Fibroblast of mammary gland (primary cell): ENCODE measurements at regions not wholly inside any gene's neighbourhood (a gene's known extent, or its start where the extent isn't known, plus 50 kb on each side); places are given as distances from the start of the nearest gene placed in this dataset.

Experiments used
- DNase-seq: peaks from one replicate; pipeline ENCODE4 v3.0.0-alpha.2; 2010; ENCODE audit warnings: low read depth
- H3K4me3 ChIP-seq: 2 replicates; pipeline ENCODE4 v1.5.1; 2011; ENCODE audit warnings: low read depth, mild to moderate bottlenecking, low read length, moderate library complexity; ENCODE audit not compliant: control insufficient read depth
- TF ChIP-seq, protein P1 (sequence below): conservative IDR thresholded peaks from 2 replicates; pipeline ENCODE4 v1.5.1; 2011; ENCODE audit warnings: low read depth, low read length, inconsistent platforms; ENCODE audit not compliant: control insufficient read depth, insufficient read depth

DNA sequence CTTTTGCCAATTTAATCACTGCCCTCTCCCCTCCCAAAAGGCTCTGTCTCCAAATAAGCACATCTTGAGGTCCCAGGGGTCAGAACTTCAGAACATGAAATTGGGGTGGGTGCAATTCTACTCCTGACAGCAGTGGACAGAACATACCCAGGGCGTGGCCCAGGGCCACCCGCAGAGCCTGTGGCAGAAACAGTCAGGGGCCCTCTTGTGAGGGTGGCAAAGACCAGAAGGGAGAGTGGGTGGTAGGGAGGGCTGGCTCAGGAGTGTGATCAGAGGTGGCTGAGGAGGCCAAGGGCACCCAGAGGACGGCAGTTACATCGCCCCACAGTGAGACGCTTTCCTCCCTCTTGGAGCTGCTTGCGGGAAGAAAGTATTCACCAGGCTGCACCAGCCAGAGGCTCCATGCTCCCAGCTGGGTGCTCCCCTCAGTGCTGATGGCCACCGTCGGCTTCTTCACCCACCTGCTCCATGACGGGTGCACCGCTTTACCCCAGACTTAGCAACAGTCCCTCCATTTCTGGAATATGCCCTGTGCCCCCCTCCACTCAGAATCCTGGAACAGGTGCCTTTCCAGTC is 1388.0 kb downstream of the BRD1 start:
- no peak overlapping the region for H3K4me3 ChIP-seq

DNA sequence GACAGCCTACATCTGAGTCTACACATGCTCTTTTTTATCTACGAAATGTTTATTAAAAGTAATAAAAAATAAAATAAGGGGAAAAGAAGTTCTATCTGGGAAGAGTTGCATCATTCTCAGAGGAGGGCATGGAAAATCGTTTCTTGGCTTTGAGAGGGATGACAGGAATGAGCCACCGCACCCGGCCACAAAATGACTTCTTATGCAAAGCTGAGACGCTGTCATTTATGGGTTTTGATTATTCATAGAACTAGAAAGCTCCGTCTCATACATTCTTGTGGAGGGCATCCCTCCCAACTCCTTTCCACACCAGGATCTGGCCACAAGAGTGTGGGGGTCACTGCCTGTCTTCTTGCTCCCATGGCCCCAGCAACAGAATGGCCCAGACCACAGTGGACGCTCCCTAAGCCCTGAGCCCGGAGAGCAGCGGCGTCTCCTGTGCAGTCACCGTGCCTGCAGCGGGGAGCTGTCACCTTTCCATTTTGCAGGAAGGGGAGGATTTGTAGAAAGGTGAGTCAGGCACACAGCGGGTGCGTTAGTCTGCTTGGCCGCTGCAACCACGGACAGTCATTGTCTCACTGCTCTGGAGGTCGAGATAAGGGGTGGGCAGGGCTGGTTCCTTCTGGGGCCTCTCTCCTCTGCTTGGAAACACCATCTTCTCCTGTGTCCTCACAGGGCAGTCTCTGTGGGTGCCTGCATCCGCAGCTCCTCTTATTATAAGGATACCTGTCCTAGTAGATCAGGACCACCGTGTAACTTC is 1388.7 kb downstream of the BRD1 start:
- TF ChIP-seq, protein P1, sequence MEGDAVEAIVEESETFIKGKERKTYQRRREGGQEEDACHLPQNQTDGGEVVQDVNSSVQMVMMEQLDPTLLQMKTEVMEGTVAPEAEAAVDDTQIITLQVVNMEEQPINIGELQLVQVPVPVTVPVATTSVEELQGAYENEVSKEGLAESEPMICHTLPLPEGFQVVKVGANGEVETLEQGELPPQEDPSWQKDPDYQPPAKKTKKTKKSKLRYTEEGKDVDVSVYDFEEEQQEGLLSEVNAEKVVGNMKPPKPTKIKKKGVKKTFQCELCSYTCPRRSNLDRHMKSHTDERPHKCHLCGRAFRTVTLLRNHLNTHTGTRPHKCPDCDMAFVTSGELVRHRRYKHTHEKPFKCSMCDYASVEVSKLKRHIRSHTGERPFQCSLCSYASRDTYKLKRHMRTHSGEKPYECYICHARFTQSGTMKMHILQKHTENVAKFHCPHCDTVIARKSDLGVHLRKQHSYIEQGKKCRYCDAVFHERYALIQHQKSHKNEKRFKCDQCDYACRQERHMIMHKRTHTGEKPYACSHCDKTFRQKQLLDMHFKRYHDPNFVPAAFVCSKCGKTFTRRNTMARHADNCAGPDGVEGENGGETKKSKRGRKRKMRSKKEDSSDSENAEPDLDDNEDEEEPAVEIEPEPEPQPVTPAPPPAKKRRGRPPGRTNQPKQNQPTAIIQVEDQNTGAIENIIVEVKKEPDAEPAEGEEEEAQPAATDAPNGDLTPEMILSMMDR = no peak
- DNase-seq = no peak
- no peak overlapping the region for H3K4me3 ChIP-seq

More for the DNA sequence above, 1388.0 kb downstream of the BRD1 start:
- TF ChIP-seq, protein P1 = no peak
- DNase-seq = no peak

DNA sequence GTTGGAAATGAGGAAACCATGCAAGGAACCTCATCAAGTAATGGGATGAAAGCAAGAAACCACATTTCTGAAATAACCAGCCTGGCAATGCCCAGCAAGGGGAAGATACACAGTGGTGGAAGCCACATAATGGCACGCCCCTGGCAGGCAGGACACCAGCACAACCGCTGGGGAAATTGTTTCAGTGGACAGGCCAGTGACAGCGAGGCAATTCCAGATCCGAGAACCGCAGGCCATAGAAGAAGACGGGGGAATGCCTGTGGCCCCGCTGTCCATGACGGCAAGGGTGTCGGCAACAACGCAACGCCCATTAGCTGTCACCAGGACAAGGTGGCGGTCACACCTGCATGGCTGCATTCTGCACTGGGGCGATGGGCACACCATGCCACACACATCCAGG is 1389.6 kb downstream of the BRD1 start:
- no peak for DNase-seq
- TF ChIP-seq, protein P1 = no peak
- no peak overlapping the region for H3K4me3 ChIP-seq

DNA sequence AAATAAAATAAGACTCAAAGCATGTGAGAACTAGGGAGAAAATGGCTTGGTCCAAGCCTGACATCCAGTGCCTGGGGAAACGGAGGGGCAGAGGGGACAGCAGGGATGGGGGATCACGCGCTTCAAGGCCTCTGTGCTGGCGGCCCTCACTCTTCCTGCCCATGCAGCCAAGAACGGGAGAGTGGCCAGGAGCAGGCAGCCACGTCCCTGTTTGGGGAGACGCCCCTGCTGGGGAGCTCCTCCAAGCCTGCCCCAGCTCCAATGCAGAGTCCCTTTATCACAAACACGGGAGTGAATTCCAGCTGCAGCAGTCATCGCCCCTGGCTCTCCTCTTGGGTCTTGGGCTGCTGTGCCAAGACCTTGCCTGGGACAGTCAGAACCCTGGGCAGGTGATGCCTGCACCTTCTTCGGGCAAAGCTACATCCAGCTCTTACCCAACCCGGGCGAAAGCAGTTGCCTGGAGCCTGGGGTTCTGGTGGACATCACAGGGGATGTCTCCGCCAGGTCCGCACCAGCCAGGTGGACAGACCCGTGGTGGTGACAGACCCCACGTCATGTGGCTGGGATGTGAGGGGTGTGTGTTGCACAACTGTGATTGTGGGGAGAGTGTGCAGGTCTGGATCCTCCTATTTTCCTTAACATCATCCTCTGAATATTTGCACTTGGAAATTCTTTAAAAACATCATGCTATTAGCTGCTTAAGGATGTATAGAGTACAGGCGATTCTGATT is 1391.3 kb downstream of the BRD1 start:
- TF ChIP-seq, protein P1 = no peak
- no peak overlapping the region for H3K4me3 ChIP-seq
- no peak for DNase-seq

DNA sequence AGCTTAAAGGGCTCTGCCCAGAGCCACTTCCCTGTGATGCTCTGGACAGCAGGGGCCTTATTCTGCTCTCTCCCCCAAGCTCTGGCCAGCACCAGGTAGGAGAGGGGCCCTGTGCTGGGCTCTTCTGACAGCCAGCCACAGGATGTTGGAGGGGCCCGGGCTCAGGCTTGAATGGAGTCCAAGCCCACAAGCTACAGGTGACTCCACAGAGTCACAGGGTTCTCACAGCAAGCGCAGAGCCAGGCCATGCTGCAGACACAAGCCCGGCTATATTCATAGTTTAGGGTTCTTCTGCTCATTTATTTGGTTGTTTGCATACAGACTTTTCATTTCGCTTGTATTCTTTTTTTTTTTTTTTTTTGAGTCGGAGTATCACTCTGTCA is 1392.8 kb downstream of the BRD1 start:
- DNase-seq = no peak
- TF ChIP-seq, protein P1 = no peak
- no peak overlapping the region for H3K4me3 ChIP-seq

DNA sequence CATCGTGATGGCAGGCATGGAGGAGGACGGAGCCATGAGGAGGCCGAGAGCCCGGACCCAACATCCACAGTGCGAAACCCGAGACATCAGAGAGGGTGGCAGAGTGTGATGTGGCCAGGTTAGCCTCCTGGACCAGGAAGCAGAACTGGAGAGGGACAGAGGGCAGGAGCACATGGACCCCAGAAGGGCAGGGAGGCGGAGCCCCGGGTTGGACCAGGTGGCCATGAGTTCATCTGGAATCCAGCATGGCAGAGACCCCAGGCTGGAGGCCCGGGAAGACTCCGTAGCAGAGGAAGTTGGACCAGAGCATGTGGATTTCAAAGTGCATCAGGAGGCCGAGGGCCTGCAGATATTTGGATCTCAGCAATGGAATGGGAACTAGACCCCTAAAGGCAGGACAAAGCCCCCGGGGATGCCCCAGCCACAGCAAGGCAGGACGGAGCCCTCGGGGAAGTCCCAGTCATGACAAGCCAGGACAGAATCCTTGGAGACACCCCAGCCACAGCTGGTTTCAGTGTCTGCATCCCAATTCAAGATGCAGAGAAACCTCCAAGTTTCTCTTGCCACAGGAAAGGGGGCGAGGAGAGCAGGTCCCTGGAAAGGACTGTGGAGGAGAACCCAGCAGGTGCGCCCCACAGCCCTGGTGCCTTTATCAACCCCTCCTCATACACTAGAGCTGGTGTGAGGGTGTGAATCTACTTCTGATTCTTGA is 1393.4 kb downstream of the BRD1 start:
- H3K4me3 ChIP-seq = no peak overlapping the region
- DNase-seq = no peak
- TF ChIP-seq, protein P1 = no peak
